K562 (cell line): ENCODE measurements at regions not wholly inside any gene's neighbourhood (a gene's known extent, or its start where the extent isn't known, plus 50 kb on each side); places are given as distances from the start of the nearest gene placed in this dataset.

Experiments
- NBN ChIP-seq: fragments of 450-650 bp; IDR thresholded peaks from 2 replicates; pipeline ENCODE4 v1.6.1; 2016; ENCODE audit warnings: low read depth, mild to moderate bottlenecking
- TF ChIP-seq, protein P1 (sequence below), 3 experiments: IDR thresholded peaks in 2 of 3; conservative IDR thresholded peaks in 1 of 3; 2 replicates each; pipeline ENCODE4 v1.5.1; 2011 to 2012; ENCODE audit warnings: low read length in 3 of 3, mild to moderate bottlenecking in 3 of 3, control low read depth in 2 of 3, improper control_type of control experiment in 1 of 3, inconsistent platforms in 1 of 3, low read depth in 1 of 3, mixed read lengths in 1 of 3, moderate library complexity in 1 of 3; ENCODE audit not compliant: insufficient read depth in 2 of 3

DNA sequence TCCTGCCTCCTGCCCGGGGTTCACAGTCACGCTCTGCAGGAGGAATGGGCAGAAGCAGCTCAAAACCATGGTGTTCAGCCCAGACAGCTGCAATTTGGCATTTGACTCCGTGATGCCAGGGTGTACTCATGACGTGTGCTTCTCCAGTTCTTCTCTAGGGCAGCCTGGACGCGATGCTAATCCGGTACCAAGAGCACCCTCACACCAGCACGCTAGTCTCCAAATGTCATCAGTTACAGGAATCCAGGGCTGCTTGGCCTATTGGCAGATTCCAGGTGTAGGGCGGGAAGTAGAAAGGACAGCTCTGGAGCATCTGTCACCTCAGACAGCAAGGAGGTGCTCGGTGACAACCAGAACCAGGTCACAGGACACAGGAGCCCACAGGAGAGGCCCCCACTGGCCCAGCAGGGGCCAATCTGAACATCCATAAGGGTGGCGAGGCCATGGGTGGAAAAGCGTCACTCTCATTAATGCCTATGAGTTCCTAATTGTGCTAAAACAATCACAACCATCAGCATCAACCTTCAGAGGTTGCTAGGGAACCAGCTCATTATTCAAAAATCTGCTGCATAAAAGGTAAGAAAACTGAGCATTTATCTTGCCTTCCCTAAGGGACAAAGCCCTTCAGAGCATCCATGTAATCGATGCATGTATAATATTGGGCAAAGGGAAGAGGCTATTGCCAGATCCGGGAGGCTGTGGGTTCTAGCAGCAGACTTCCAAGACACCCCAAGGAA lies 241.9 kb upstream of the IRX4 start:
- TF ChIP-seq NBN: no peak
- TF ChIP-seq, protein P1, sequence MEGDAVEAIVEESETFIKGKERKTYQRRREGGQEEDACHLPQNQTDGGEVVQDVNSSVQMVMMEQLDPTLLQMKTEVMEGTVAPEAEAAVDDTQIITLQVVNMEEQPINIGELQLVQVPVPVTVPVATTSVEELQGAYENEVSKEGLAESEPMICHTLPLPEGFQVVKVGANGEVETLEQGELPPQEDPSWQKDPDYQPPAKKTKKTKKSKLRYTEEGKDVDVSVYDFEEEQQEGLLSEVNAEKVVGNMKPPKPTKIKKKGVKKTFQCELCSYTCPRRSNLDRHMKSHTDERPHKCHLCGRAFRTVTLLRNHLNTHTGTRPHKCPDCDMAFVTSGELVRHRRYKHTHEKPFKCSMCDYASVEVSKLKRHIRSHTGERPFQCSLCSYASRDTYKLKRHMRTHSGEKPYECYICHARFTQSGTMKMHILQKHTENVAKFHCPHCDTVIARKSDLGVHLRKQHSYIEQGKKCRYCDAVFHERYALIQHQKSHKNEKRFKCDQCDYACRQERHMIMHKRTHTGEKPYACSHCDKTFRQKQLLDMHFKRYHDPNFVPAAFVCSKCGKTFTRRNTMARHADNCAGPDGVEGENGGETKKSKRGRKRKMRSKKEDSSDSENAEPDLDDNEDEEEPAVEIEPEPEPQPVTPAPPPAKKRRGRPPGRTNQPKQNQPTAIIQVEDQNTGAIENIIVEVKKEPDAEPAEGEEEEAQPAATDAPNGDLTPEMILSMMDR (IDR thresholded peaks at IDR 0.05 in 2 of 3, conservative IDR thresholded peaks at IDR 0.05 in 1 of 3; ENCODE audit: insufficient read depth in 2 of 3, low read depth in 1 of 3, low read length in 3 of 3): no peak
